Endothelial cell of umbilical vein (primary cell): ENCODE measurements at regions not wholly inside any gene's neighbourhood (a gene's known extent, or its start where the extent isn't known, plus 50 kb on each side); places are given as distances from the start of the nearest gene placed in this dataset.

Experiments
- BruUV-seq: library from RNA; stranded (reverse); fragments of 400-500 nt; replicated peaks from 2 replicates; lab custom pipeline; 2021; lab: Mats Ljungman, UMichigan
- CTCF ChIA-PET: fragments of 300-600, 350-600 bp; sonication (Branson Sonifier 250); formaldehyde crosslinking; loops from one replicate; lab custom pipeline; 2021; ENCODE audit warnings: antibody characterized with exemption, inconsistent platforms; lab: Charles Lee
- POLR2A ChIA-PET: fragments of 300-600, 350-600 bp; sonication (Branson Sonifier 250); formaldehyde crosslinking; loops from one replicate; lab custom pipeline; 2021; ENCODE audit warnings: antibody characterized with exemption, inconsistent platforms; lab: Charles Lee
- DNase-seq: peaks from one replicate; pipeline ENCODE4 v3.0.0-alpha.2; 2011; ENCODE audit warnings: low read depth, low spot score
- FAIRE-seq: peaks from 2 replicates; lab custom pipeline; 2011; peaks lifted over from hg19 to GRCh38; lab: Jason Lieb, UNC
- H2AFZ ChIP-seq: 2 replicates; pipeline ENCODE4 v1.6.0; 2012; ENCODE audit warnings: low read depth, low read length, control low read depth, inconsistent platforms
- H3K27ac ChIP-seq: 2 replicates; pipeline ENCODE4 v1.5.1; 2011; ENCODE audit warnings: low read depth, mild to moderate bottlenecking, control low read depth, low read length, moderate library complexity; ENCODE audit not compliant: insufficient read depth
- H3K27me3 ChIP-seq, 2 experiments: 2 replicates each; pipeline versions ENCODE4 v1.6.0 to v1.6.1; 2011; ENCODE audit warnings: low read length in 2 of 2, mixed read lengths in 1 of 2; ENCODE audit not compliant: control insufficient read depth in 2 of 2, insufficient read depth in 2 of 2
- H3K36me3 ChIP-seq, 2 experiments: 2 replicates in 1 of 2; 3 replicates in 1 of 2; pipeline ENCODE4 v1.5.1; 2011; ENCODE audit warnings: low read length in 2 of 2, mild to moderate bottlenecking in 1 of 2, moderate library complexity in 1 of 2; ENCODE audit not compliant: control insufficient read depth in 2 of 2, insufficient read depth in 2 of 2; ENCODE audit errors: extremely low read depth in 1 of 2
- H3K4me1 ChIP-seq: 3 replicates; pipeline ENCODE4 v1.5.1; 2011; ENCODE audit warnings: mild to moderate bottlenecking, low read length; ENCODE audit not compliant: control insufficient read depth, insufficient read depth; ENCODE audit errors: extremely low read depth
- H3K4me2 ChIP-seq: 2 replicates; pipeline ENCODE4 v1.6.1; 2011; ENCODE audit warnings: low read length, control low read depth, mixed read lengths; ENCODE audit not compliant: insufficient read depth
- H3K4me3 ChIP-seq, 3 experiments: fragments of 200-600 bp in 1 of 3; sonication (generic), shearing (Covaris generic) in 1 of 3; replicated peaks in 1 of 3; 2 replicates each; pipeline ENCODE4 v1.5.1; 2011 to 2016; ENCODE audit warnings: control low read depth in 3 of 3, low read length in 3 of 3, mild to moderate bottlenecking in 2 of 3, inconsistent platforms in 1 of 3, low read depth in 1 of 3, moderate library complexity in 1 of 3; ENCODE audit not compliant: insufficient read depth in 1 of 3
- H3K79me2 ChIP-seq: 2 replicates; pipeline ENCODE4 v1.6.0; 2012; ENCODE audit warnings: low read length, inconsistent platforms; ENCODE audit not compliant: control insufficient read depth, insufficient read depth
- H3K9ac ChIP-seq: replicated peaks from 2 replicates; pipeline ENCODE3; 2011; ENCODE audit warnings: low read length, control low read depth; ENCODE audit not compliant: insufficient read depth; ENCODE audit errors: extremely low read depth
- H3K9me1 ChIP-seq: replicated peaks from 3 replicates; pipeline ENCODE4 v1.6.0; 2011; ENCODE audit warnings: mild to moderate bottlenecking, low read length; ENCODE audit not compliant: control insufficient read depth, insufficient read depth; ENCODE audit errors: extremely low read depth
- H3K9me3 ChIP-seq: replicated peaks from 2 replicates; pipeline ENCODE4 v1.5.1; 2012; ENCODE audit warnings: low read length, inconsistent platforms; ENCODE audit not compliant: control insufficient read depth, insufficient read depth
- H4K20me1 ChIP-seq: replicated peaks from 2 replicates; pipeline ENCODE3; 2011; ENCODE audit warnings: mild to moderate bottlenecking, low read length; ENCODE audit not compliant: control insufficient read depth, insufficient read depth; ENCODE audit errors: extremely low read depth
- CTCF ChIP-seq, 2 donors: IDR thresholded peaks; 1 replicate in 1 of 2; 2 replicates in 1 of 2; pipeline ENCODE4 v1.5.1; 2011; ENCODE audit warnings: low read length in 2 of 2, mild to moderate bottlenecking in 2 of 2, moderate library complexity in 2 of 2, control low read depth in 1 of 2, inconsistent platforms in 1 of 2, low read depth in 1 of 2; ENCODE audit not compliant: insufficient read depth in 1 of 2; ENCODE audit errors: extremely low read depth in 1 of 2
- EZH2 ChIP-seq: IDR thresholded peaks from 2 replicates; pipeline ENCODE4 v1.6.1; 2012; ENCODE audit warnings: borderline replicate concordance, low read depth, mild to moderate bottlenecking, moderate library complexity, low read length, inconsistent platforms; ENCODE audit not compliant: severe bottlenecking
- FOS ChIP-seq: IDR thresholded peaks from 2 replicates; pipeline ENCODE4 v1.6.1; 2011; ENCODE audit warnings: mild to moderate bottlenecking, low read length, moderate library complexity, borderline replicate concordance; ENCODE audit not compliant: insufficient read depth
- GATA2 ChIP-seq: IDR thresholded peaks from 2 replicates; pipeline ENCODE4 v1.7.0; 2011; ENCODE audit warnings: low read depth, mild to moderate bottlenecking, moderate library complexity, mixed read lengths, low read length; ENCODE audit not compliant: insufficient read length, insufficient read depth
- JUN ChIP-seq: IDR thresholded peaks from 2 replicates; pipeline ENCODE4 v1.6.1; 2011; ENCODE audit warnings: borderline replicate concordance, low read depth; ENCODE audit not compliant: insufficient read length, insufficient read depth
- MAX ChIP-seq: IDR thresholded peaks from 2 replicates; pipeline ENCODE4 v1.6.1; 2011; ENCODE audit not compliant: insufficient read depth, insufficient read length
- MYC ChIP-seq: IDR thresholded peaks from one replicate; pipeline ENCODE4 v1.6.1; 2011; ENCODE audit warnings: mild to moderate bottlenecking, low read depth, low read length
- POLR2A ChIP-seq: IDR thresholded peaks from 2 replicates; pipeline ENCODE4 v1.6.1; 2012; ENCODE audit warnings: low read depth, mild to moderate bottlenecking, control low read depth, low read length
- POLR2AphosphoS5 ChIP-seq: IDR thresholded peaks from 2 replicates; pipeline ENCODE4 v1.6.1; 2012; ENCODE audit warnings: low read depth, mild to moderate bottlenecking, control low read depth, low read length, moderate library complexity; ENCODE audit not compliant: insufficient read depth
- dilution Hi-C: fragments of 300-500 bp; cut with MboI; formaldehyde crosslinking; loops from one replicate; pipeline ENCODE4 v1.15.0; 2019; ENCODE audit warnings: low sequenced_read_pairs; ENCODE audit not compliant: extremely low pct_ligation_motif_present
- intact Hi-C: fragments of 100-400 bp; cut with micrococcal nuclease; formaldehyde crosslinking; loops from one replicate; pipeline ENCODE4 v1.10.0; 2022

- POLR2A ChIA-PET: no interaction called here
- CTCF ChIA-PET: interaction anchor here (0.8 to 1.5 kb wide), 2 partner anchors 11 to 132 kb away, joined by 3 to 4 read pairs; no protein-coding TSS in a partner anchor
- no peak overlapping the region for H3K9ac ChIP-seq
Observed at GRCh38 chr5:68419081-68419636, 203.6 kb downstream of the PIK3R1 start.

More at GRCh38 chr5:68419081-68419636, 203.6 kb downstream of the PIK3R1 start:
- BruUV-seq: no TSS peak
- no peak overlapping the region for H3K27ac ChIP-seq
- H3K79me2 ChIP-seq: no peaks in the 10 kb centered on the region
- H3K4me2 ChIP-seq: no peak overlapping the region
- peaks cover 6% of the 10 kb centered on the region for H3K4me1 ChIP-seq
- no peak overlapping the region for H2AFZ ChIP-seq
- H3K4me3 ChIP-seq: no peak overlapping the region
- no peaks in the 10 kb centered on the region for H3K9me1 ChIP-seq
- no peak for DNase-seq
- no peaks in the 10 kb centered on the region for H3K27me3 ChIP-seq
- intact Hi-C loops: no loop called here
- no peaks in the 10 kb centered on the region for H3K36me3 ChIP-seq
- no peaks in the 10 kb centered on the region for H4K20me1 ChIP-seq
- no peak for TF ChIP-seq POLR2AphosphoS5
- TF ChIP-seq MAX: no peak
- no peak for TF ChIP-seq POLR2A
- no peak for TF ChIP-seq JUN
- TF ChIP-seq MYC: no peak
- TF ChIP-seq GATA2: no peak
- TF ChIP-seq FOS: no peak
- TF ChIP-seq CTCF (IDR thresholded peaks at IDR 0.05; ENCODE audit: extremely low read depth in 1 of 2, insufficient read depth in 1 of 2, low read depth in 1 of 2, low read length in 2 of 2): no peak
- TF ChIP-seq EZH2: no peak
- no peaks in the 10 kb centered on the region for H3K9me3 ChIP-seq
- dilution Hi-C loops: no loop called here
- FAIRE-seq: no peak
